GM18502 (cell line): ENCODE measurements at regions not wholly inside any gene's neighbourhood (a gene's known extent, or its start where the extent isn't known, plus 50 kb on each side); places are given as distances from the start of the nearest gene placed in this dataset.
"Not testable (repeated sequence)": the region's sequence is repeated elsewhere in the genome, so short reads cannot be mapped to it uniquely, and the experiment has no call there.

Experiments
- ATAC-seq: cut with Tn5 transposase; IDR thresholded peaks from one replicate; pipeline ENCODE4 v1.9.1; 2021; ENCODE audit warnings: mild to moderate bottlenecking; ENCODE audit not compliant: unreplicated experiment, poor library complexity

- no peak for ATAC-seq
These were observed 398.5 kb upstream of the SASH1 start for GRCh38 chr6:147944122-147944521.

DNA sequence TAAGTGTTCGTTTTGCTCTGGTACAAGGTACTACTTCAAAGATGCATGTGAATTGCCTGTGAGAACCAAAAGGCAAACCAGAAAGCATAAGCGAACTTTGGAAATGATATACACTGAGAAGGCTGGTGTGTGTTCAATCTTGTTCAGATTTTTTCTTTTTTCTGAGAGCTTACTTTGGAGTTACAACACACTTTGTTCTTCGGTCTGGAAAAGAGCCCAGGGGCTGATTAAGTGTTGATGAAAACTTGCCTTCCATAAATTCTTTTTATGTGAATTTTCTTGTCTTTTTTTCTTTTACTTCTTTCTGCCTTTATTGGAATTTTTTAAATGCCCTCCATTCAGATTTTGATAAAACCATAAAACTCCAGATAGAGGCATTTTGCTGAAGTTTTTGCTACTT, 395.1 kb upstream of the SASH1 start:
- ATAC-seq = no peak

DNA sequence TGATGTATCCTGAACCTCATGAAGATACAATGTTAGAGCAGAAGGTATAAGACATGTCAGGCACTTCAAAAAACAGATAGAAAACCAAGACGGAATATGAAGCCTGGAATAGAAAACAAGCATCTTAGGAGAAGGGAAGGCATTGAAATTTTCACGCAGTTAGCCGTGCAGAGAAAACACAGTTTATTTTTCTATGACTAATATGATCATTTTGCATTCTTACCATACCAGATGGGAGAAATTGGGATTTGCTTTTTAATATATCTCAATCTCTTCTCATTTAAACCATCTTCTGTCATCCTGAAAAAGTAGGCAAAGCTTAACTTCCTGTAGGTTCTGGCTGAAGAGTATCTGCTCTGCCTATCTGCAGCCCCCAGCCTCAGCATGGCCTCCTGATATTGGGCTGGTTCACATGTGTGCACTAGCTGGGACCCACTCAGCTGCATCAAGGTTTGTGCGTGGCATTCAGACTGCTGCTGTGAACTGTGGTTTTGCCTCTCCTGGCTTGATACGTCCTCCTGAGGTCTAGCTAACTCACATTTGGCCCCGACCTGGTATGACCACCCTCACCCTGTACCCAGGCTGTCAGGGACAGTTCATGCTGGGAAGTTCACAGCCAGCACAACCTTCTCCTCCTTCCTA, 392.5 kb upstream of the SASH1 start:
- ATAC-seq = no peak

GRCh38 chr6:147950623-147950987, 392.0 kb upstream of the SASH1 start:
- no peak for ATAC-seq

DNA sequence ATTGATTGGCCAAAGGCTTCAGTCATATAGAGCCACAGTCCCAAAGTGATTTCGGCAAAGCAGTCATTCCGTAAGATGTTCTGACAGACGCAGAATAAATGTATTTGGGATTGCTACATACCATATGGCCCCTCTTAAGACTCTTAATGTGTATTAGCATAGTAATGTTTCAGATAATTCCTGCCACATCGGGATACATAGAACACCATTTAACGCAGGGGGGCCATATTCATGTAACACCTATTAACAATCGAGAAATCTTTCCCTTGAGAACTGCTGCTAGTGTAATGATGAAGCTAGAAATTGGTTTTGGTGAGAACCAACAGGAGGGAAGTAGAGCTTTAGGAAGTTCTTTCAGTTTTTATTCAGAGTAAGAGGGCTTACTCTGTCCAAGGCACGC, 390.9 kb upstream of the SASH1 start:
- ATAC-seq = no peak

GRCh38 chr6:147954938-147955337, 387.7 kb upstream of the SASH1 start:
- ATAC-seq = no peak

DNA sequence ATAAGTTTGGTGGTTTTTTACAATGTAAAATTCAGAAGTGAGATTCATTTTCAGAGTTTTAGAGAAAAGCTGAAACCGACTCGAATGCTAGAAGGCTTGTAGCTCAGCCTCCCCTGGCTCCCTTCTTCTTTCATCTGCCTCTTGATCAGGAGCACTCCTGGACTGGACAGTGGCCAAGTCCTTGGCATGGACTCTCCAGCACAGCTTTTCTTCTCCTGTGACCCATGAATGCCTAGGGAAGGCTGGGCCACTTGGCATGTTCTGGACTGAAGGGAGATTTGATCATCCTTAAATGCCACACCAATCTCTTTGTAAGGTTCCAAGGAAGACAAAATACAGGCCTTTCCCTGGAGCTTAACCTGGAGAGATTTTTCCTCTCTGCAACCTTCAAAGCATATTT, 384.0 kb upstream of the SASH1 start:
- no peak for ATAC-seq

- no peak for ATAC-seq
These were observed 381.0 kb upstream of the SASH1 start for GRCh38 chr6:147961481-147962141.

DNA sequence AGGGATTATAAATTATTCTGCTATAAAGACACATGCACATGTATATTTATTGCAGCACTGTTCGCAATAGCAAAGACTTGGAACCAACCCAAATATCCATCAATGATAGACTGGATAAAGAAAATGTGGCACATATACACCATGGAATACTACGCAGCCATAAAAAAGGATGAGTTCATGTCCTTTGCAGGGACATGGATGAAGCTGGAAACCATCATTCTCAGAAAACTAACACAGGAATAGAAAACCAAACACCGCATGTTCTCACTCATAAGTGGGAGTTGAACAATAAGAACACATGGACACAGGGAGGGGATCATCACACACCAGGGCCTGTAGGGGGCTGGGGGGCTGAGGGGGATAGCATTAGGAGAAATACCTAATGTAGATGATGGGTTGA, 377.2 kb upstream of the SASH1 start:
- ATAC-seq = not testable (repeated sequence)

DNA sequence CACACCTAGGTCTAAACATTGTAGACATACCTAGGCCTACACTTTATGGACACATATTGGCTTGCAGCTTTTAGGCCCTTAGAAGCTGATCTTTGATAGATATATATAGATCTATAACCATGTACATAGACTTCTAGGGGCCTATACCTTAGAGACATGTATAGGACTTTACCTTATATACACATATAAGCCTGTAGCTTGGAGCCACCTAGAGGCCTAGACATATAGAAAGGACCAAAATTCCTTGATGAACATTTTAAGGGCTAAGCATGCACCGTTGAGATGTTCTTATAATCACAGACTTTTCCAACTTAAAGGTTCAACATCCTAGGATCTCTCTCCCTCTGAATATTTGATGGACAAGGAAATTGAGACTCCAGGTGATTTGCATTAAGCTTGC, 371.7 kb upstream of the SASH1 start:
- ATAC-seq = no peak

- no peak for ATAC-seq
These were observed 370.2 kb upstream of the SASH1 start for GRCh38 chr6:147972448-147972847.

DNA sequence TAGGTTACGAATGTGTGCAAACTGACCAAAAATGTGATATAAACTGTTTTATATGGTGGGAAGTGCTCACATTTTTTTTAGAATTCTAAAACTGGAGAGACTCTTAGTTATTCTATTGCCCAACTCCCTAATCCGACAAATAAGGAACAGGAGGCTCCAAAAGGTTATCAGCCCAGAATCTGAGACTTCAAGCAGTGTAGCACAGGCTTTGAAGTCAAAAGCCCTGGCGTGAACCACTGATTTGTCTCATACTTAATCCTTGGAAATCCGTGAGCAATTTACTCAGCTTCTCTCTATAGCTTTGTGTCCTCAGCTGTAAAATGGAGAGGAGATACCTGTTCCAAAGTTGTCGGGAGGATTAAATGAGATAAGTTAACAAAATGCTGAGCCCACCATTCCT, 368.8 kb upstream of the SASH1 start:
- no peak for ATAC-seq

DNA sequence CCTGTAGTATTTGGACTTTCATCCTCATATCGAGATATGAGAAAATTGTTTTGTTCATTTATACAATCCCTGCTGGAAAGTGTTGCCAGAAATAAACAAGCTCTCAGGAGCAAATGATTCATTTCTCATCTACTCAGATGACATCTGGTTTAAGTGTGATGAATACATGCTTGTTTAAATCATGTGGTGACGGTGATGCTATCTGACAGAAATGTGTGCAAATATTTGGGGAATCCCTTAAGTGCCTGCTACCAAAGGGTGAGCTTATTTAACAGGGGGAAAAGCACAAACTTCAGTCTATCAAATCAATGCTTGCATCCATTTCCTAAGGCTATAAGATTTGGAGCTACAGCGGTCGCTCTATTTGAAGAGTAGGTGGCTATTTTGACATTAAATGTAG, 368.3 kb upstream of the SASH1 start:
- no peak for ATAC-seq

DNA sequence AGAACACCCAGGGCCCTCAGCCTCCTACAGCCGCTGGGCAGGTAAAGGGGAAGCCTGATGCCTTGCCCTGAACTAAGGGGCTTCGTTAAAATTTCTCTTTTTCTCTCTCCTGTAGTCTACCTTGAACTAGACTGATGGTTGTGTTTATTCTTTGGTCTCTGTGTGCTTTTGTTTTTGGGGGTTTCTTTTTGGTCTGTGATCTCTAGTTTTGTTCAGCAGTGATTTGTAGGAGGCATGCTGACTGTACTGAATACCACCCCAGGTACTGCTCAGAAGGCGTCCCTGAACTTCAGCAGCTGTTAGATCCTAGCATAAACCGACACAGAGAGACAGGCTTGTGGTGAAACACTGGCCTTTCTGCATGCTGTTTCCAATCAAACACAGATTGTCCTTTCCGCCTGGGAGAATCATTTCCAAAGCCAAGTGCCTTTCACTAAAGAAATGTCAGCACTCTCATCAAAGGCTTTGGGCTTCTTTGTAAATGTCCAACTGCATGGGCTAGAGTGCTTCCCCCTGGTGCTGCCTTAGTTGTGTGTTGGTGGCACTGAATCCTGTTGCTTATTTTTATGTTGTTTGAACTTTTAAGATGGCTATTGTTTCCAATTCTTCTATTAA, 364.7 kb upstream of the SASH1 start:
- ATAC-seq = no peak

DNA sequence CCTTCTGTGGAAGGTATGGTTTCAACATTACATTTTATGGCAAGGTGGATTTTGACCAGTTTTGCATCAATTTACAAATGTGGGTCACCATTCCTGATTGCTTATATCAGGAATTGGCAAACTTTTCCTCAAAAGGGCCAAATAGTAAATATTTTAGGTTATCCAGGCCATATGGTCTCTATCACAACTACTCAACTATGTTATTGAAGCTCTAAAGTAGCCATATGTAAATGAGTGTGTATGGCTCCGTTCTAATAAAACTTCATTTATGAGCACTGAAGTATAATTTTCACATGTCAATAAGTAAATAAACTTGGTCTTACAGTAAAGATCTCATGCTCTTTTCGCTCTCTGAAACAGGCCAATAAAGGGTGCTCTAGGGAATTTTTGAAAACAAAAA, 362.7 kb upstream of the SASH1 start:
- no peak for ATAC-seq

DNA sequence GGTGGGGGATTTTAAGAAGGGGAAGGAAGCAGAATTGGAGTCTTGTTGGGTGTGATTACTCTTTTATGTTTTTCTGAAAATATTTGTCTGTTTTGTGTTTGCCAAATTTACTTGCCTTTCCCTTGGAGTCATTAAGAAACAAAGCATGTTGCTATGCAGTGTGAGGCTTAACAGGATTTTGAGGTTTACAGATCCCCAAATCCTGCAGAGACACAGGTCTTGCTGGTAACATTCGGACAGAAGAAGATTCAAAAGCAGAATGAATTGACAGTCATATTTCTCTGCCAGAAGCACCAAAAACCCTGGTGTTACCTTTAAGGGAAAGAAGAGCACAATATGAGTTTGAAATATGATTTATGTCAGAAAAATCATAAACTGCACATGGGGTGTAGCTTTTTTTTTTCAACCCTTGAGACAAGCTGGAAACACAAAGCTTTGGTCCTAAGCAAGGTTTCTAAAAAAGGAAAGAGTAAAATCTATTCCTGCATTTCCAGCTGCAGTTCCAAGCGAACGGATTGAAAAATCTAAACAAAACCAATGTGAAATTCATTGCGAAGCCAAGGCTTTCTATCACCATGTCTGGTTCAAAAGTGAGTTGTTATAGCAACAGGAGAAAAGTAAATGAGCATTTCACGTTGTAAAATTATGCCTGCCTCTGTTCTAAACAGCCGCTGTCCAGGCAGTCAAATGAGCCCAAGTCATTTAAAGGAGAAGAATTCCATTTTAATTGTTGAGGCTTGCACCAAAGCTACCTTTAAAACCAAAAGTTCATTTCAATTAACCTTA, 358.9 kb upstream of the SASH1 start:
- no peak for ATAC-seq

- no peak for ATAC-seq
These were observed 355.8 kb upstream of the SASH1 start for GRCh38 chr6:147986846-147987245.

DNA sequence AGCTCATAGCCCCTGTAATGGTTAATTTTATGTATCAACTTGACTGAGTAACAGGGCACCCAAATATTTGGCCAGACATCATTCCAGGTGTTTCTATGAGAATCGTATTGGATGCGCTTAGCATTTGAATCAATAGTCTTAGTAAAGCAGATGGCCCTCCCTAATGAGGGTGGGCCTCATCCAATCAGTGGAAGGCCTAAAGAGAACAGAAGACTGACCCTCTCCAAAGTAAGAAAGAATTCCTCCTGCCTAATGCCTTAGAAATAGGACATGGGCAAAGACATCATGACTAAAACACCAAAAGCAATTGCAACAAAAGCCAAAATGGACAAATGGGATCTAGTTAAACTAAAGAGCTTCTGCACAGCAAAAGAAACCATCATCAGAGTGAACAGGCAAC, 352.5 kb upstream of the SASH1 start:
- ATAC-seq = no peak

DNA sequence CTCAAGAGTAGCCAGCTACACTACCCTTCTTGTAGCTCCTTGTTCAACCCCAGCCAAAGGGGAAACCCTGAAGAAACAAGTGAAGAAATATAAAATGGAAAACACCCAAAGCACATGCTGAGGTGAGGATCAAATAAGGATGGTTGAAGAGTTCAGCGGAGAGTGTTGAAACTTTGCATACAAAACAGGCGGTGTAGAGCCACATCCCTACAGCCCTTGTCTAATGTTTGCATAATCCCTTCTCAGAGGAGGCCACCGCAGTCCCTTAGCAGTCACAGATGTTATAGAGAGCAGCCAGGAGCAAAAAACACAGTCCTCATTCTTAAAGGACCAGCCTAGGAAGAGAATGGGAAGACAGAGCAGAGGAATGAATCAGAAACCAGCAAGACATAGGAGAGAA, 350.7 kb upstream of the SASH1 start:
- no peak for ATAC-seq

DNA sequence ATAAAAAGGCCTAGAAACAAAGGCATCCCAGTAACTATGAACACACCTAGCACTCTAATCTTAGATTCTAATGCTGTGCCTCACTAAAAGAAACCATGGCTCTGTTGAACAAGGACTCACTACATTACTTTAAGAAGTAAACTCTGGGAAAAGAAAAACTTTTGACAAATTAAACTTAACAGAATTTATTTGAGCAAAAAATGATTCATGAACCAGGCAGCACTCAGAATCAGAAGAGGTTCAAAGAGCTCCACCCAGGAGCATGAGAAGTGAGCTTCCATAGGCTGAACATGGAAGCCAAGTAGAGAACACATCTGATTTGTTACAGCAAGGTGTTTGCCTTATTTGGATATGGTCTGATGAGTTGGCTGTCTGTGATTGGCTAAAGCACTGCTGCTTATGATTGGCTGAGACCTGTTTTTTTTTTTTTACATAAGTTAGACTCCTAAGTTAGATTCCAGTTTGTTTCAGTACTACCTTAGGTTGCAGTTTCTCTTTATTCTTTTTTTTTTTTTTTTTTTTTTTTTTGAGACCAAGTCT, 343.6 kb upstream of the SASH1 start:
- ATAC-seq = no peak
